Upper lobe of left lung (tissue), 6 donors: ENCODE measurements at regions not wholly inside any gene's neighbourhood (a gene's known extent, or its start where the extent isn't known, plus 50 kb on each side); places are given as distances from the start of the nearest gene placed in this dataset.

Source experiments
- ATAC-seq, 2 donors: fragments of 200-7000 bp; cut with Tn5 transposase; one replicate each; pipeline ENCODE4 v1.9.1; 2022; ENCODE audit warnings: mild to moderate bottlenecking in 2 of 2, moderate library complexity in 2 of 2; ENCODE audit not compliant: low FRiP score in 2 of 2
- DNase-seq, 2 donors: peaks; one replicate each; pipeline ENCODE4 v3.0.0-alpha.2; 2019 to 2020
- H3K27ac ChIP-seq, 4 donors: fragments of 200-600 bp; sonication (generic); one replicate each; pipeline ENCODE4 v1.5.1; 2016 to 2019
- H3K27me3 ChIP-seq, 4 donors: fragments of 200-600 bp; sonication (generic); one replicate each; pipeline ENCODE4 v1.5.1; 2017 to 2019
- H3K36me3 ChIP-seq, 4 donors: fragments of 200-600 bp; sonication (generic); one replicate each; pipeline ENCODE4 v1.5.1; 2016 to 2019
- H3K4me1 ChIP-seq, 4 donors: fragments of 200-600 bp; sonication (generic); one replicate each; pipeline ENCODE4 v1.5.1; 2018 to 2019
- H3K4me3 ChIP-seq, 4 donors: fragments of 200-600 bp; sonication (generic); one replicate each; pipeline ENCODE4 v1.5.1; 2017 to 2019; ENCODE audit warnings: mild to moderate bottlenecking in 2 of 4, moderate library complexity in 1 of 4
- H3K9me3 ChIP-seq, 4 donors: fragments of 200-600 bp; sonication (generic); one replicate each; pipeline ENCODE4 v1.5.1; 2018 to 2019
- EP300 ChIP-seq, 4 donors: sonication (generic); formaldehyde crosslinking; IDR thresholded peaks; one replicate each; pipeline ENCODE4 v1.5.1; 2017; ENCODE audit warnings: antibody characterized with exemption in 4 of 4, control low read depth in 2 of 4
- POLR2A ChIP-seq, 4 donors: fragments of 450-650 bp; IDR thresholded peaks; one replicate each; pipeline ENCODE4 v1.5.1; 2016 to 2017; ENCODE audit warnings: antibody characterized with exemption in 4 of 4, mild to moderate bottlenecking in 2 of 4
- POLR2AphosphoS5 ChIP-seq, 2 donors: sonication (generic); formaldehyde crosslinking; IDR thresholded peaks; one replicate each; pipeline ENCODE4 v1.5.1; 2017; ENCODE audit warnings: antibody characterized with exemption in 2 of 2
- WGBS, 2 donors: methylation state at CpG; one replicate each; pipeline ENCODE4 v1.1.5; 2017 to 2018; 5-methylcytosine and 5-hydroxymethylcytosine counted together
- TF ChIP-seq, protein P1 (sequence below), 6 experiments: fragments of 450-650 bp in 4 of 6; fragments of 200-600 bp in 2 of 6; sonication (generic) in 2 of 6; IDR thresholded peaks; one replicate each; pipeline ENCODE4 v1.5.1; 2016 to 2019; ENCODE audit warnings: antibody characterized with exemption in 6 of 6
- donor health status: DM: no; HTN: no; CAD: no; lungs with moderate emphysema.
- donor health status: DM: no; HTN: yes; CAD: no; lungs with severe emphysema.

DNA sequence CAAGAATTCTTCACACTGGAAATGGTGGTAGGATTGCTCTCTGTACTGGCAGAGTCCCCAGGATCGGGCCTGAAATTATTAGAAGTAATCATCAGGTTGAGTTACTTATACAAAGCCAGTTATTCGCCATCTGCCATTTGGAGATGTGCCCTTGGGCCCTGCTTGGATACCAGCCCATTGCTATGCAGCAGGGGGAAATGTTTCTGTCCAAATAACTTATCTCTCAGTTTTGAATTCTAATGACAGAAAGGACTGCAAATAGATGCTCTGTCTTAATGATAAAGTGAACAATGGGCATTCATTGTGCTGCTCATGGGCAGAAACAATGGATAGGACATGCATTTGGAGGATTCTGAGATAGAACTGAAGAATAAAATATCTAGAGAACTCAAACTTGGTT, 139.1 kb upstream of the PELI2 start:
- Histone ChIP-seq H3K36me3 (no peaks in the 10 kb centered on the region), H3K9me3 (peaks cover 0 to 4% (median 2%) of the 10 kb centered on the region in 4 donors), H3K4me1 (no peaks in the 10 kb centered on the region), H3K27me3 (no peaks in the 10 kb centered on the region), H3K4me3 (no peak overlapping the region), H3K27ac (no peak overlapping the region)
- ATAC-seq (no peak), DNase-seq (no peak)
- WGBS, 2 donors: 62 to 86% methylated on average over 2 of the region's 2 CpGs
- no peak for TF ChIP-seq POLR2A (IDR thresholded peaks at IDR 0.05)
- TF ChIP-seq, protein P1, sequence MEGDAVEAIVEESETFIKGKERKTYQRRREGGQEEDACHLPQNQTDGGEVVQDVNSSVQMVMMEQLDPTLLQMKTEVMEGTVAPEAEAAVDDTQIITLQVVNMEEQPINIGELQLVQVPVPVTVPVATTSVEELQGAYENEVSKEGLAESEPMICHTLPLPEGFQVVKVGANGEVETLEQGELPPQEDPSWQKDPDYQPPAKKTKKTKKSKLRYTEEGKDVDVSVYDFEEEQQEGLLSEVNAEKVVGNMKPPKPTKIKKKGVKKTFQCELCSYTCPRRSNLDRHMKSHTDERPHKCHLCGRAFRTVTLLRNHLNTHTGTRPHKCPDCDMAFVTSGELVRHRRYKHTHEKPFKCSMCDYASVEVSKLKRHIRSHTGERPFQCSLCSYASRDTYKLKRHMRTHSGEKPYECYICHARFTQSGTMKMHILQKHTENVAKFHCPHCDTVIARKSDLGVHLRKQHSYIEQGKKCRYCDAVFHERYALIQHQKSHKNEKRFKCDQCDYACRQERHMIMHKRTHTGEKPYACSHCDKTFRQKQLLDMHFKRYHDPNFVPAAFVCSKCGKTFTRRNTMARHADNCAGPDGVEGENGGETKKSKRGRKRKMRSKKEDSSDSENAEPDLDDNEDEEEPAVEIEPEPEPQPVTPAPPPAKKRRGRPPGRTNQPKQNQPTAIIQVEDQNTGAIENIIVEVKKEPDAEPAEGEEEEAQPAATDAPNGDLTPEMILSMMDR (IDR thresholded peaks at IDR 0.05): no peak
- no peak for TF ChIP-seq POLR2AphosphoS5 (IDR thresholded peaks at IDR 0.05)
- no peak for TF ChIP-seq EP300 (IDR thresholded peaks at IDR 0.05)

DNA sequence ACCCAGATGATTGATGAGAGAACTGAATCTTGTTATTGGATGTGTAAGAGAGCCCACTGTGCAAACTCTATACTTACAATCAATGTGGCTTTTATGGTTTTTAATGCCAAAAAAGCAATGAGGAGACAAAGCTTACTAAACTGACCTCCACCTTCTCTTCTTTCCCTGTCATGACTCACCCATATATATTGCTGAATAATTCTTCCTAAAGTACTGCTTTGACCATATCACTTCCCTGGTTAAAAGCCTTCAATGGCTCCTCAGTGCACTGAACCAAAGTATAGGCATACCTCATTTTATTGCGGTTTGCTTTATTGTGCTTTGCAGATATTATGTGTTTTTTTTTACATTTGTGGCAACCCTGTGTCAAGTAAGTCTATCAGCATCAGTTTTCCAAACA, 138.4 kb upstream of the PELI2 start:
- no peaks in the 10 kb centered on the region for H3K27me3 ChIP-seq
- no peak for ATAC-seq
- peaks cover 0 to 4% (median 2%) of the 10 kb centered on the region in 4 donors for H3K9me3 ChIP-seq
- no peak for DNase-seq
- 97 to 100% methylated on average over 1 of the region's 1 CpG for WGBS, 2 donors
- no peak overlapping the region for H3K4me3 ChIP-seq
- H3K36me3 ChIP-seq: no peaks in the 10 kb centered on the region
- H3K4me1 ChIP-seq: no peaks in the 10 kb centered on the region
- TF ChIP-seq, protein P1 (IDR thresholded peaks at IDR 0.05): no peak
- TF ChIP-seq EP300 (IDR thresholded peaks at IDR 0.05) (no peak), POLR2AphosphoS5 (IDR thresholded peaks at IDR 0.05) (no peak), POLR2A (IDR thresholded peaks at IDR 0.05) (no peak)
- H3K27ac ChIP-seq: no peak overlapping the region

DNA sequence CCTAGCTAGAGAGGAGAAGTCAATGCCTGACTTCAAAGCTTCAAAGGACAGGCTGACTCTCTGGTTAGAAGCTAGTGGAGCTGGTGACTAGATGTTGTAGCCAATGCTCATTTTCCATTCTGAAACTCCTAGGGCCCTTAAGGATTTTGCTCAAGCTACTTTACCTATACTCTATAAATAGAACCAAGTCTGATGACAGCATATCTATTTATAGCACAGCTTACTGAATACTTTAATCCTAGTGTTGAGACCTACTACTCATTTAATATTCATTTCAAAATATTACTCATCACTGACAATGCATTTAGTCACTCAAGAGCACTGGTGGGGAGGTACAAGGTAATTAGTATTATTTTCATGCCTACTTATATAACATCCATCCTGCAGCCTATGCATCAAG, 137.2 kb upstream of the PELI2 start:
- no peak overlapping the region for H3K4me3 ChIP-seq
- ATAC-seq (no peak), DNase-seq (no peak)
- no peaks in the 10 kb centered on the region for H3K36me3 ChIP-seq
- no peak overlapping the region for H3K27ac ChIP-seq
- peaks cover 0 to 4% (median 2%) of the 10 kb centered on the region in 4 donors for H3K9me3 ChIP-seq
- H3K4me1 ChIP-seq: no peaks in the 10 kb centered on the region
- H3K27me3 ChIP-seq: no peaks in the 10 kb centered on the region
- TF ChIP-seq, protein P1 (IDR thresholded peaks at IDR 0.05): no peak
- TF ChIP-seq POLR2A (IDR thresholded peaks at IDR 0.05) (no peak), EP300 (IDR thresholded peaks at IDR 0.05) (no peak), POLR2AphosphoS5 (IDR thresholded peaks at IDR 0.05) (no peak)

DNA sequence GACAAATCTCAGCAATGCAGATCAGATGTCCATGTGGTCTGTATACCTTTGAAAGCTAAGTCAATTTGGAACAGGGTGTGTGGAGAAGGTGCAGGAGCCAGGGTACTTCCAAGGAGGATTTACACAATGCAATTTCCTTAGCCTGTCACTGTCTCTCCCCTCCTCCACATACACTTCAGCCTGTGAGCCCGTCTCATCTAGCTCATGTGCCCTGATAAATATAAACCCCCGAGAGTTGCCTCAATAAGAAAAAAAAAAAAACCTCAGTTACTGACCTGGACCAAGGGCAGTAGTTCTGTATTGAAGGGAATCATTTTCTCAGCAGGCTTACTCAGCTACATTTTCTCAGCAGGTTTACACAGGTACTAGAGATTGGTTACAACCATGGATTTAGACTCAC, 132.1 kb upstream of the PELI2 start:
- no peaks in the 10 kb centered on the region for H3K36me3 ChIP-seq
- no peak for ATAC-seq

DNA sequence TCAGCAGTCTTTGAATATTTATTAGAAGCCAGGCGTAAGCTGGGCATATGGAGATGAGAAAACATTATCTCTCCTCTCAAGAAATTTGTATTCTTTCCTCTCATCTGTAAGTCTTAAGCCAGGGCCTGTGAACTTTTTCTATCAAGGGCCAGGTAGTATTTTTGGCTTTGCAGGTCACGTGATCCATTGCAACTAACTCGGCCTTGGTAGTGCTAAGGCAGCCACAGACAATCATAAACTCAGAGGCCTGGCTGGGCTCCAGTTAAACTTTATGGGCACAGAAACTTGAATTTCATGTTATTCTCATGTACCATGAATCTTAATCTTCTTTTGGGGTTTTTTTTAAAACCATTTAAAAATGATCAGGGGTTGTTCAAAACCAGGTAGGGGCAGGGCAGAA, 117.4 kb upstream of the PELI2 start:
- WGBS, 2 donors: 83 to 89% methylated on average over 3 of the region's 3 CpGs
- Histone ChIP-seq H3K4me1 (peaks cover 0 to 17% (median 6%) of the 10 kb centered on the region in 4 donors), H3K27ac (no peak overlapping the region), H3K9me3 (no peaks in the 10 kb centered on the region), H3K36me3 (no peaks in the 10 kb centered on the region), H3K27me3 (no peaks in the 10 kb centered on the region), H3K4me3 (no peak overlapping the region)
- ATAC-seq: no peak
- TF ChIP-seq POLR2AphosphoS5 (IDR thresholded peaks at IDR 0.05) (no peak), POLR2A (IDR thresholded peaks at IDR 0.05) (no peak), EP300 (IDR thresholded peaks at IDR 0.05) (no peak)
- TF ChIP-seq, protein P1 (IDR thresholded peaks at IDR 0.05): no peak
- no peak for DNase-seq

More for the DNA sequence above, 132.1 kb upstream of the PELI2 start:
- WGBS, 2 donors: 24 to 56% methylated on average over 2 of the region's 2 CpGs
- H3K4me1 ChIP-seq: no peaks in the 10 kb centered on the region
- DNase-seq: no peak
- no peaks in the 10 kb centered on the region for H3K27me3 ChIP-seq
- H3K27ac ChIP-seq: no peak overlapping the region
- no peak overlapping the region for H3K4me3 ChIP-seq
- peaks cover 0 to 4% (median under 1%) of the 10 kb centered on the region in 4 donors for H3K9me3 ChIP-seq
- TF ChIP-seq, protein P1 (IDR thresholded peaks at IDR 0.05): no peak
- TF ChIP-seq POLR2A (IDR thresholded peaks at IDR 0.05) (no peak), EP300 (IDR thresholded peaks at IDR 0.05) (no peak), POLR2AphosphoS5 (IDR thresholded peaks at IDR 0.05) (no peak)
